Glutamatergic neuron (in vitro differentiated cells): ENCODE measurements at regions not wholly inside any gene's neighbourhood (a gene's known extent, or its start where the extent isn't known, plus 50 kb on each side); places are given as distances from the start of the nearest gene placed in this dataset.

Experiments used
- DNase-seq: peaks from one replicate; pipeline ENCODE4 v3.0.0; 2022
- H3K27ac Mint-ChIP-seq: one replicate; pipeline ENCODE4 v1.8.0; 2020; ENCODE audit warnings: mild to moderate bottlenecking, mixed read lengths, inconsistent platforms; ENCODE audit not compliant: unreplicated experiment
- H3K27me3 Mint-ChIP-seq: one replicate; pipeline ENCODE4 v1.8.0; 2020; ENCODE audit warnings: mild to moderate bottlenecking, moderate library complexity, mixed read lengths, inconsistent platforms; ENCODE audit not compliant: unreplicated experiment
- H3K36me3 Mint-ChIP-seq: one replicate; pipeline ENCODE4 v1.8.0; 2020; ENCODE audit warnings: mild to moderate bottlenecking, mixed read lengths, inconsistent platforms; ENCODE audit not compliant: unreplicated experiment
- H3K4me1 Mint-ChIP-seq: one replicate; pipeline ENCODE4 v1.8.0; 2020; ENCODE audit warnings: mild to moderate bottlenecking, low read depth, mixed read lengths, inconsistent platforms; ENCODE audit not compliant: unreplicated experiment
- H3K4me3 Mint-ChIP-seq: one replicate; pipeline ENCODE4 v1.8.0; 2020; ENCODE audit warnings: mild to moderate bottlenecking, mixed read lengths, inconsistent platforms; ENCODE audit not compliant: unreplicated experiment
- H3K9me3 Mint-ChIP-seq: one replicate; pipeline ENCODE4 v1.8.0; 2020; ENCODE audit warnings: mild to moderate bottlenecking, moderate library complexity, mixed read lengths, inconsistent platforms; ENCODE audit not compliant: unreplicated experiment
- TF ChIP-seq, protein P1 (sequence below): fragments of 200-600 bp; sonication (generic); IDR thresholded peaks from one replicate; pipeline ENCODE4 v1.5.0; 2021; ENCODE audit not compliant: partially characterized antibody, unreplicated experiment

DNA sequence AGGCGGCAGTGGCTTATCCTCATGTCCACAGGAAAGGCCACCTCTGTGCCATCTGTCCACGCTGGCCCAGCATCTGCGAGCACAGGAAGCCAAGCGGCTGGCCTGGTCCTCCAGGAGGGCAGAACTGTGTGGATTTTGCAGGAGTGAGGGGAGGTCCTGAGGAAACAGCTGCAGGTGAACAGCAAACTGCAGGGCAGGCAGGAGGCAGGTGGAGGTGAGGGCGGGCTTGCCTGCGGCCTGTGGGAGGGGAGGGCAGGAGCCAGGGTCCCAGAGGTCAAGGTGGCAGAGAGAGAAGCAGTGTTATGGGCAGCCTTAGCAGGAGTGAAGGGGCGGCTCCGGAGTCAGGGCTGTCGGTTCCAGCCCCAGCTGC, 369.7 kb downstream of the SHANK2 start:
- no peaks in the 10 kb centered on the region for H3K36me3 Mint-ChIP-seq
- peaks cover 35% of the 10 kb centered on the region for H3K4me1 Mint-ChIP-seq
- peaks cover 4% of the 10 kb centered on the region for H3K9me3 Mint-ChIP-seq
- H3K27me3 Mint-ChIP-seq: peaks cover 9% of the 10 kb centered on the region
- H3K27ac Mint-ChIP-seq: peak overlapping the region; percentile 33
- peak; percentile 32 for DNase-seq
- TF ChIP-seq, protein P1, sequence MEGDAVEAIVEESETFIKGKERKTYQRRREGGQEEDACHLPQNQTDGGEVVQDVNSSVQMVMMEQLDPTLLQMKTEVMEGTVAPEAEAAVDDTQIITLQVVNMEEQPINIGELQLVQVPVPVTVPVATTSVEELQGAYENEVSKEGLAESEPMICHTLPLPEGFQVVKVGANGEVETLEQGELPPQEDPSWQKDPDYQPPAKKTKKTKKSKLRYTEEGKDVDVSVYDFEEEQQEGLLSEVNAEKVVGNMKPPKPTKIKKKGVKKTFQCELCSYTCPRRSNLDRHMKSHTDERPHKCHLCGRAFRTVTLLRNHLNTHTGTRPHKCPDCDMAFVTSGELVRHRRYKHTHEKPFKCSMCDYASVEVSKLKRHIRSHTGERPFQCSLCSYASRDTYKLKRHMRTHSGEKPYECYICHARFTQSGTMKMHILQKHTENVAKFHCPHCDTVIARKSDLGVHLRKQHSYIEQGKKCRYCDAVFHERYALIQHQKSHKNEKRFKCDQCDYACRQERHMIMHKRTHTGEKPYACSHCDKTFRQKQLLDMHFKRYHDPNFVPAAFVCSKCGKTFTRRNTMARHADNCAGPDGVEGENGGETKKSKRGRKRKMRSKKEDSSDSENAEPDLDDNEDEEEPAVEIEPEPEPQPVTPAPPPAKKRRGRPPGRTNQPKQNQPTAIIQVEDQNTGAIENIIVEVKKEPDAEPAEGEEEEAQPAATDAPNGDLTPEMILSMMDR: no peak
- H3K4me3 Mint-ChIP-seq: no peak overlapping the region

DNA sequence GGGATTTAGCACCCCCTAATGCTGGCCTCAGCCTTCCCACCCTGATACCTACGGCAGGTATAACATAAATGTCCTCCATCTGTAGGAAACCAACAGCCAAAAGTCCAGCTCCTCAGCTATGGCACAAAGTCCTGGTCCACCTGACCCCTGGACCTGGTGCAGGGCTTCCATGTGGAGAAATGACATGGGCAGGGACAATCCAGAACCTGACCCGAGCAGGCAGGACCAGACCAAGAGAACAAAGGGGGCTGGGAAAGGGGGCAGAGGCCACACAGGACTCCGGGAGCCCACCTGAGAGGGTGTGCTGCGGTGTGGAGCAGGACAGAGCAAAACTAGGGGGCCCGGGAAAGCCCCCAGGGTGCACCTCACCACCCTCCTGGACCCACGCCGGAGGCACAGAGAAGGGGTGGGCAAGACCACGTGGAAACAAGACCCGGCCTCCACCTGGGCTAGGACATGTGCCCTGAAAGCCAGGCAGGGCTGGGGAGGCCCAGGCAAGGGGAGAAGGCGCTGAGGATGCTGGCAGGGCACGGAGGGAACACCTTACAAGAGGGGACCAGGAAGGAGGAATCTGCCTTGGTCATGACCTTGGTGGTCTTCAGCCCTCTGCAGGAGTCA, 368.9 kb downstream of the SHANK2 start:
- Mint-ChIP-seq H3K4me3 (no peak overlapping the region), H3K27ac (no peak overlapping the region), H3K27me3 (peaks cover 9% of the 10 kb centered on the region), H3K9me3 (peaks cover 4% of the 10 kb centered on the region), H3K4me1 (peaks cover 34% of the 10 kb centered on the region), H3K36me3 (no peaks in the 10 kb centered on the region)
- DNase-seq: no peak
- TF ChIP-seq, protein P1: no peak

DNA sequence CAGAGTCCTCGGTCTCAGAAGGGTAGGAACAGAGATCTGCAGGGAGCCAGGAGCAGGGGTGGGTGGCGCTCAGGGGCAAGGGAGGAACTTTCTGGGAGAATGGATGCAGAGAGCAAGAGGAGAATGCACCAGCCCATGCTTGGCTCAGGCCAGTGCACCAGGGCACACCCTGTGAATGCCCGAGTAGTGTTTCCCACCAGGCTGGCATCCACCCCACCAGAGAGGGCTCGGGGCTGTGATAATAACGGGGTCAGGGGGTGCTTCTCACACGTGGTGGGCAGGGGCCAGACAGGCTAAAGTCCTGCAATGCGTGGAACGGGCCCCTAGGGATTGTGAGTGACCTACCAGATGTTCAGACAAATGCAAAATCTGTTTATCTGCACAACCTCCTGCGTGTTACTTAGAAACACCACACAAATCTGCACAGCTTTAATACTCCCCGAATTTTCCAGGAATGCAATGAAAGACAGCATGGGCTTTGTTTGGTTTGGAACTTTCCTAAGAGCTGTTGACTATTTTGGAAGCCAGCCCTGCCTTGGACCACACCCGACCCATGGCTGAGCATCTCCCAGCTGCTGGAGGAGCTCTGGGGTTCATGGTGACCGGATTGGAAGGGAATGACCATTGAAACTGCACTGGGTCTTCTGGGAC, 368.3 kb downstream of the SHANK2 start:
- TF ChIP-seq, protein P1: no peak
- no peak overlapping the region for H3K27ac Mint-ChIP-seq
- DNase-seq: no peak
- H3K9me3 Mint-ChIP-seq: peaks cover 1% of the 10 kb centered on the region
- H3K27me3 Mint-ChIP-seq: peaks cover 9% of the 10 kb centered on the region
- peaks cover 4% of the 10 kb centered on the region for H3K36me3 Mint-ChIP-seq
- peaks cover 27% of the 10 kb centered on the region for H3K4me1 Mint-ChIP-seq
- H3K4me3 Mint-ChIP-seq: no peak overlapping the region

DNA sequence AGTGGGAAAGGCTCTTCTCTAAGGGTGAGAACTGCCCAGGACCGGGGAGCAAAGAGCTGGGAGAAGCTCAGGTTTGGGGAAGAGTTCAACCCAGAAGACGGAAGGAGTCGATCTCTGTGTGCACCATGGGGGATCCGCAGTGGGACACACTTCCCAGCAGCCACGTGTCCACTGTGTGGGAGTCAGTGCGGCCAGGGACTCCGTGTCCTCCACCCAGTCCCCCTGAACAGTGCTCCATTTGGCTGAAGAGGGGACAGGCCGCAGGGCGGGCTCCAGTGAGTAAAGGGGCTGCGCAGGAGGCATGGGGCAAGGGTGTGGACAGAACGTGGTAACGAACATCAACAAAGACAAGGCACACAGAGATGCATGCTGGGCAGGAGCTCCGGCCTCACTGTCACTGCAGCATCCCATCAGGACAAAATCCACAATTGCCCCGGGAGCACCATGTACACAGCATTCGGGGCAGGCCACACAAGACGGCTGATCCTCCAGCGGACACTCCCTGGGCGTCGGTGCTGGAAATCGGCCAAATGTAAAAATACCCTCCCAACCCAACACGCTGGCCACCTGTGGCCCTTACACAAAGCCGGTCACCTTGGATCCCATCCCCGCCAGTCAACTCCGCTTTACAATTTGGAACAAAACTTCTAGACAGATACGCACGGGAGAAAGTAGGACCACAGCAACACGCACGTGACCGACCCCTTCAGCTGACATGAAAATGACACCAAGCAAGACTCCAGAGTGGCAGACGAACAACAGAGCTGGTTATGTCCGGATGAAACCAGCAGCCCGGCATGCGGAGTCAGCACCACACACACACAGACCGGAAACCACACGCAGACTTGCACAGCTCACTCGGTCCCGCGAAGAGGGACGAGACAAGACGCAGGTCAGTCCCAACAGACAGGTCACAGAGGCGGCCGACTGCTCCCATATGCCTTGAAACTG, 366.8 kb downstream of the SHANK2 start:
- H3K4me3 Mint-ChIP-seq: no peak overlapping the region
- peak overlapping the region; percentile 6 for H3K27ac Mint-ChIP-seq
- H3K4me1 Mint-ChIP-seq: peaks cover 18% of the 10 kb centered on the region
- peaks cover 3% of the 10 kb centered on the region for H3K9me3 Mint-ChIP-seq
- peak; percentile 34 for DNase-seq
- peaks cover 7% of the 10 kb centered on the region for H3K27me3 Mint-ChIP-seq
- TF ChIP-seq, protein P1: no peak
- H3K36me3 Mint-ChIP-seq: peaks cover 5% of the 10 kb centered on the region
